Prostate gland (tissue), 2 donors: ENCODE measurements at regions not wholly inside any gene's neighbourhood (a gene's known extent, or its start where the extent isn't known, plus 50 kb on each side); places are given as distances from the start of the nearest gene placed in this dataset.
A peak's percentile ranks its signal among the peaks of the same experiment; 100 is the strongest.

Experiments
- DNase-seq: peaks from one replicate; pipeline ENCODE4 v3.0.0-alpha.2; 2019; ENCODE audit warnings: low spot score
- H3K27ac ChIP-seq, 2 donors: fragments of 200-600 bp; sonication (generic); 2 replicates each; pipeline ENCODE4 v1.5.1; 2017 to 2019
- H3K27me3 ChIP-seq: fragments of 200-600 bp; sonication (generic); replicated peaks from 2 replicates; pipeline ENCODE4 v1.5.1; 2019; ENCODE audit not compliant: insufficient read depth
- H3K36me3 ChIP-seq, 2 donors: fragments of 200-600 bp; sonication (generic); 1 replicate in 1 of 2; 2 replicates in 1 of 2; pipeline versions ENCODE4 v1.5.1 to v1.8.1; 2017 to 2019
- H3K4me1 ChIP-seq: fragments of 200-600 bp; sonication (generic); replicated peaks from 2 replicates; pipeline ENCODE4 v1.5.1; 2019
- H3K4me3 ChIP-seq, 2 donors: fragments of 200-600 bp; sonication (generic); 2 replicates each; pipeline ENCODE4 v1.5.1; 2017 to 2019
- H3K9me3 ChIP-seq: fragments of 200-600 bp; sonication (generic); 2 replicates; pipeline ENCODE4 v1.5.1; 2017
- CTCF ChIP-seq, 4 experiments: fragments of 200-600 bp in 2 of 4; fragments of 450-650 bp in 2 of 4; sonication (generic) in 2 of 4; IDR thresholded peaks; 1 replicate in 3 of 4; 2 replicates in 1 of 4; pipeline ENCODE4 v1.5.1; 2016 to 2019; ENCODE audit warnings: antibody characterized with exemption in 4 of 4, mild to moderate bottlenecking in 2 of 4, moderate library complexity in 2 of 4
- POLR2A ChIP-seq: fragments of 450-650 bp; IDR thresholded peaks from one replicate; pipeline ENCODE4 v1.6.1; 2016; ENCODE audit warnings: antibody characterized with exemption, mild to moderate bottlenecking
- POLR2AphosphoS5 ChIP-seq: sonication (generic); formaldehyde crosslinking; IDR thresholded peaks from one replicate; pipeline ENCODE4 v1.6.1; 2017; ENCODE audit warnings: antibody characterized with exemption
- WGBS: methylation state at CpG from one replicate; pipeline ENCODE4 v1.1.5; 2018; 5-methylcytosine and 5-hydroxymethylcytosine counted together
- intact Hi-C: fragments of 100-400 bp; cut with DNase I; formaldehyde crosslinking; loops from one replicate; pipeline ENCODE4 v1.14.2; 2022

- intact Hi-C loops, result no loop called here
- TF ChIP-seq POLR2AphosphoS5, result no peak
- TF ChIP-seq CTCF (IDR thresholded peaks at IDR 0.05), result peak; percentile 12 to 51 (median 42)
- WGBS, result 68% methylated on average over 11 of the region's 11 CpGs
- no peak for DNase-seq
- no peaks in the 10 kb centered on the region for H3K4me1 ChIP-seq
- no peak overlapping the region for H3K27ac ChIP-seq
- H3K9me3 ChIP-seq, result no peaks in the 10 kb centered on the region
- H3K36me3 ChIP-seq, result no peaks in the 10 kb centered on the region
- no peak overlapping the region for H3K4me3 ChIP-seq
- H3K27me3 ChIP-seq, result no peaks in the 10 kb centered on the region
Measured at GRCh38 chr18:72672364-72673184, 128.4 kb upstream of the CBLN2 start.

GRCh38 chr18:72667932-72668331 is 123.8 kb upstream of the CBLN2 start:
- no peaks in the 10 kb centered on the region for H3K4me1 ChIP-seq
- H3K36me3 ChIP-seq, result no peaks in the 10 kb centered on the region
- H3K27me3 ChIP-seq, result no peaks in the 10 kb centered on the region
- 93% methylated on average over 6 of the region's 6 CpGs for WGBS
- H3K4me3 ChIP-seq, result no peak overlapping the region
- TF ChIP-seq CTCF (IDR thresholded peaks at IDR 0.05), result no peak
- TF ChIP-seq POLR2A, result no peak
- intact Hi-C loops, result no loop called here
- H3K27ac ChIP-seq, result no peak overlapping the region
- no peaks in the 10 kb centered on the region for H3K9me3 ChIP-seq
- DNase-seq, result no peak

GRCh38 chr18:72652990-72653593 is 109.0 kb upstream of the CBLN2 start:
- WGBS, result 73% methylated on average over 3 of the region's 3 CpGs
- no peaks in the 10 kb centered on the region for H3K4me1 ChIP-seq
- TF ChIP-seq POLR2AphosphoS5, result no peak
- TF ChIP-seq POLR2A, result no peak
- TF ChIP-seq CTCF (IDR thresholded peaks at IDR 0.05), result no peak
- no peak overlapping the region for H3K27ac ChIP-seq
- intact Hi-C loops, result no loop called here
- H3K36me3 ChIP-seq, result no peaks in the 10 kb centered on the region
- no peak for DNase-seq
- no peak overlapping the region for H3K4me3 ChIP-seq
- no peaks in the 10 kb centered on the region for H3K27me3 ChIP-seq
- no peaks in the 10 kb centered on the region for H3K9me3 ChIP-seq

- intact Hi-C loops, result no loop called here
- WGBS, result 79% methylated on average over 5 of the region's 5 CpGs
- H3K4me1 ChIP-seq, result no peaks in the 10 kb centered on the region
Measured at GRCh38 chr18:72651033-72651432, 106.9 kb upstream of the CBLN2 start.

More at GRCh38 chr18:72651033-72651432, 106.9 kb upstream of the CBLN2 start:
- Histone ChIP-seq H3K27ac (no peak overlapping the region), H3K36me3 (no peaks in the 10 kb centered on the region), H3K27me3 (no peaks in the 10 kb centered on the region), H3K4me3 (no peak overlapping the region), H3K9me3 (no peaks in the 10 kb centered on the region)
- DNase-seq, result no peak
- TF ChIP-seq POLR2A (no peak), POLR2AphosphoS5 (no peak), CTCF (IDR thresholded peaks at IDR 0.05) (no peak)
